RWPE2 (cell line): ENCODE measurements at regions not wholly inside any gene's neighbourhood (a gene's known extent, or its start where the extent isn't known, plus 50 kb on each side); places are given as distances from the start of the nearest gene placed in this dataset.
A peak's percentile ranks its signal among the peaks of the same experiment; 100 is the strongest.

Experiments used
- ATAC-seq: fragments of 200-7000 bp; cut with Tn5 transposase; 3 replicates; pipeline ENCODE4 v1.9.1; 2021; ENCODE audit warnings: low read depth
- DNase-seq: peaks from one replicate; pipeline ENCODE4 v3.0.0-alpha.2; 2020; ENCODE audit warnings: low spot score
- H3K27ac ChIP-seq: fragments of 450-650 bp; 2 replicates; pipeline ENCODE4 v1.5.1; 2017; ENCODE audit warnings: mild to moderate bottlenecking; ENCODE audit not compliant: poor library complexity, severe bottlenecking
- H3K27me3 ChIP-seq: fragments of 250-450 bp; sonication (Bioruptor Pico); 2 replicates; pipeline ENCODE4 v1.5.1; 2021; ENCODE audit warnings: mild to moderate bottlenecking, moderate library complexity; ENCODE audit not compliant: insufficient read depth, poor library complexity, severe bottlenecking
- H3K36me3 ChIP-seq: fragments of 250-450 bp; sonication (Bioruptor Pico); 2 replicates; pipeline ENCODE4 v1.5.1; 2020; ENCODE audit warnings: low read depth, mild to moderate bottlenecking, moderate library complexity
- H3K4me1 ChIP-seq: fragments of 250-450 bp; sonication (Bioruptor Pico); 2 replicates; pipeline ENCODE4 v1.5.1; 2021; ENCODE audit warnings: mild to moderate bottlenecking, moderate library complexity; ENCODE audit not compliant: insufficient read depth, poor library complexity, severe bottlenecking
- H3K4me3 ChIP-seq: fragments of 250-450 bp; sonication (Bioruptor Pico); 2 replicates; pipeline ENCODE4 v1.5.1; 2021; ENCODE audit warnings: mild to moderate bottlenecking, moderate library complexity; ENCODE audit not compliant: severe bottlenecking
- H3K9me3 ChIP-seq: fragments of 250-450 bp; sonication (Bioruptor Pico); 2 replicates; pipeline ENCODE4 v1.5.1; 2021; ENCODE audit warnings: mild to moderate bottlenecking, moderate library complexity; ENCODE audit not compliant: severe bottlenecking
- CTCF ChIP-seq: fragments of 450-650 bp; IDR thresholded peaks from one replicate; pipeline ENCODE4 v1.5.1; 2017; ENCODE audit warnings: mild to moderate bottlenecking, moderate library complexity; ENCODE audit not compliant: poor library complexity, severe bottlenecking

- Histone ChIP-seq H3K36me3 (no peaks in the 10 kb centered on the region), H3K4me1 (peaks cover 9% of the 10 kb centered on the region), H3K9me3 (no peaks in the 10 kb centered on the region), H3K27ac (no peak overlapping the region), H3K27me3 (no peaks in the 10 kb centered on the region), H3K4me3 (no peak overlapping the region)
- DNase-seq: no peak
- TF ChIP-seq CTCF: peak; percentile 75
- ATAC-seq: no peak
These were observed 132.8 kb upstream of the RAI14 start for GRCh38 chr5:34523387-34523726.

DNA sequence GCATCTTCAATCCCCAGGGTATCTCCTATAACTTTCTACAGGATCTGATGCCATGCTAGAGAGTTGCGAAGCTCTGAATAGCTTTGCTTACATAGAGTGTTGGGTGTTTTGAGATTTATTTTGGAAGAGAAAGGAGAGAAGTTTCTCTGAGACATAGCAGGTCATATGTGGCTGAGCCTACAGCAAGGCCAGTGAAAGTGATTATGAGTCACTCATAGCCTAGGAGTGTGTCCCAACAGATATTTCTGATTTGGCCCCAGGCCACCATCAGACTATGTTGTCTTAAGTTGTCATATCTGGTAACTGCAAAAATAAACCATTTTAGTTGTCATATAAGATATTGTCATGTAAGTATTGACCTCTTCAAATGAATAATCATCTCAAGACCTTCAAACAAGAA lies 132.0 kb upstream of the RAI14 start:
- Histone ChIP-seq H3K4me1 (peaks cover 9% of the 10 kb centered on the region), H3K4me3 (no peak overlapping the region), H3K27ac (no peak overlapping the region), H3K27me3 (no peaks in the 10 kb centered on the region), H3K36me3 (no peaks in the 10 kb centered on the region), H3K9me3 (no peaks in the 10 kb centered on the region)
- DNase-seq (no peak), ATAC-seq (peak; percentile 62)
- TF ChIP-seq CTCF: no peak

GRCh38 chr5:34525761-34526160 lies 130.4 kb upstream of the RAI14 start:
- no peak overlapping the region for H3K4me3 ChIP-seq
- H3K9me3 ChIP-seq: no peaks in the 10 kb centered on the region
- DNase-seq (no peak), ATAC-seq (no peak)
- no peaks in the 10 kb centered on the region for H3K36me3 ChIP-seq
- no peak for TF ChIP-seq CTCF
- peaks cover 16% of the 10 kb centered on the region for H3K4me1 ChIP-seq
- no peaks in the 10 kb centered on the region for H3K27me3 ChIP-seq
- H3K27ac ChIP-seq: no peak overlapping the region

DNA sequence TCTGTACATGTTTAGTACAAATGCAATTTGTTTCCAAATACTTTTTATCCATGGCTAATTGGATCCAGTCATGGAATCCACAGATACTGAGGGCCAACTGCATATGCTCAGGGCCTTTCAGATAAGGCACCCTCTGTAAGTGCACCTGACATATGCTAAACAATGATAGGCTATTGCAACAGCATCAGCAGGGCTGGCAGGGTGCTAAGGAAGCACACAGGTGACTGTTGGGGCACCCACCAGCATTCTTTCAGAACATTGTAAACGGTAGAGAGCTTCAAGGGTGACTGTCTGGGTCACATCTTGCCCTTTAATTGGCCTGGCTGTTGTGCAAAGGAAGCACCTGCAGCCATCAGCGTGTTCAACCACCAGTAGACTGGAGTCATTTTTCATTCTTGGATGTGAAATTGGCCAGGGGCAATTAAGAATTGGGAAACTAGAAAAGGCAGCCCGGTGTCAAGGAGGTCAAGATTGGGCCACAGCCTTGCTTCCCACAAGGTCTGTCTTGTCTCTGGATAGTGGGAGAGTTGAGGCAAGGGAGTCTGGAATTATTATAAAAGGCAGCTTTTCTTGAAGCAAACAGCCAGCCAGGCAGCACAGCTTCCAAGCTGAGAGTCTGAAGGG lies 129.3 kb upstream of the RAI14 start:
- Histone ChIP-seq H3K4me1 (peaks cover 16% of the 10 kb centered on the region), H3K9me3 (no peaks in the 10 kb centered on the region)
- ATAC-seq: peak; percentile 29

More for the DNA sequence above, 129.3 kb upstream of the RAI14 start:
- DNase-seq: no peak
- Histone ChIP-seq H3K4me3 (no peak overlapping the region), H3K27ac (no peak overlapping the region), H3K36me3 (no peaks in the 10 kb centered on the region), H3K27me3 (no peaks in the 10 kb centered on the region)
- TF ChIP-seq CTCF: no peak
